NCI-H187 treated with DMSO at 0.1 percent for 48 hours (cell line): ENCODE measurements at regions not wholly inside any gene's neighbourhood (a gene's known extent, or its start where the extent isn't known, plus 50 kb on each side); places are given as distances from the start of the nearest gene placed in this dataset.

ENCODE experiments used
- DNase-seq: peaks from one replicate; lab custom pipeline; 2025; lab: John Stamatoyannopoulos, UW

GRCh38 chr6:28707387-28708282, 182.0 kb downstream of the GPX5 start:
- no peak for DNase-seq

DNA sequence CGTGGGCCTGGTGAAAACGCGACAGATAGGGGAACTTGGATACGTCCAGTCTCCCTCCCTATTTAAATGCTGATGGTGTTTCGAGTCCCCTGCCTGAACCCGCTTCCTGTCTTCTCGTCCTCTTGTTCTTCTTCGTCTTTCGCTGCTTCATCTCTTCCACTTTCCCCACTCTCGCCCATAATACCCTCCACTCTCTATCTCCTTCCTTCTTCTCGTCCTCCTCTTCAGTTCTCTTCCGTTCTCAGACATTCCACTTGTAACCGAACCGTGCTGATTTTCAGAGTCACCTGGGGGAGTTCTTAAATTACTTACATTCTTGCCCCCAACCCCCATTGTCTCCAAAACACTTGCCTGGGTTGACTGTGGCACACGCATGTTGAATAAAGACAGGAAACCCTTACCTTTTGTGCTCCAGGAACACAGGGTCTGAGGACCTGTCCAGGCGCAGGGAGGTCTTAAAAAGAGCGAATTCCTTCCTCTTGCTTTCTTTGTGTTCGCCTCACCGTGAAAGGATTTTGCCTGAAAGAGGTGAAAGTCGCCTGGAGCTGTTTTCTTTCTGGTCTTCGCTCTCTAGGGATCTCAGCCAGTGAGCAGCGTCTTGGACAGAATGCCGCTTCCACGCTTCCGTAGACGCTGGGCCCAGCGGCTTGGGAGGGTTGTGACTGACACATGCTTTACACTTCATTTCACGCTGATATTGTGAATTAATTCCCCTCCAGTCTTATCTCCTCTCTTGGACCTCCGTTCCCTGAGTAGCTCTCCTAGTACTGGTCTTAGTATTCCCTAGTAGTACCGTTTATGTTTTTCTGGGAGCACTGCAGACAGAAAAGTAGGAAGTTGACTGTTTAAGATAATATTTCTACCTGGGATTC, 184.0 kb downstream of the GPX5 start:
- DNase-seq, result no peak

DNA sequence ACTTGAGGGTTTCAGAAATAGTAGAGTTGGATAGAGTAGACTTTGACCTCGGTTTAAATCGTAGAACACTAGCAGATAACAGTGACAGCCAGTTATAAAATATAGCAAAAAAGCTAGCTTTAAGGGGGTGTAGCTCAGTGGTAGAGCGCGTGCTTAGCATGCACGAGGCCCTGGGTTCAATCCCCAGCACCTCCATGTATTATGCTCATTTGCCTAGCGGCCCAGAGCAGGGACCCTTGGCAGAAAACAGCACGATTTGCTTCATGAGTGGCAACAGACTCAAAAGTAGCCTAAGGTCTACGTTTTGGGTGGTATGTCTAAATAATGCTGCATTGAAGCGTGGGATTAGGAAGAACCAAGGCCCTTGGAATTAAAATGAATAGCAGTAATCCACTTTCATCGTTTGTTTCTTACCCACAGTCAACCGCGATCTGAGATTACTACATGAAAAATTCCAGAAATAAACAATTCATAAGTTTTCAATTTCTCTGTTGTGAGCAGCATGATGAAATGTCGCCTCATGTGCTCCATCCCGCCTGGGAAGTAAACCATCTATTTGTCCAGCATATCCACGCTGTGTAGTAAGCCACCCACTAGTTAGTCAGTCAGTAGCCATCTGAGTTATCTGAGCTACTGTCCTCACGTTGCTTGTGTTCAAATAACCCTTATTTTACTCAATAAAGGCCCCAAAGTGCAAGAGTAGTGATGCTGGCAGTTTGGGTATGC, 184.9 kb downstream of the GPX5 start:
- no peak for DNase-seq

DNA sequence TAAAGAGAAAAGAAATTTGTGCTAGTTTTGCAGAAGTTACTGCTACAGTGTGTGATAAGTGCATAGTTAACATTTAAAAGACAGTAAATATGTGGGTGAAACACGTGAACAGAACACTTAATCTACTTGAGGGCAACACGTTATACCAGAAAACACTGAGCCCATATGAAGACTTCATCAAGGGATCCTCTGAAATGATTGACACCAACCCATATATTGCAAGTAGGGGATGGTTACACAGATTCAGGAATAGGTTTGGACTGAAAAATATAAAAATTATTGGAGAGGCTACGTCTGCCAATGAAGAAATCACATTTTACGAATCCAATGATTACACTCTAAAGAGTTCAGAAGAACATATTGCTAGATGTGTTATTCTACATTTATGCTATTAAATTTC, 185.6 kb downstream of the GPX5 start:
- DNase-seq, result no peak

- DNase-seq, result no peak
Measured at GRCh38 chr6:28711788-28712341, 186.2 kb downstream of the GPX5 start.

- DNase-seq, result no peak
Measured at GRCh38 chr6:28712982-28713381, 187.3 kb downstream of the GPX5 start.

DNA sequence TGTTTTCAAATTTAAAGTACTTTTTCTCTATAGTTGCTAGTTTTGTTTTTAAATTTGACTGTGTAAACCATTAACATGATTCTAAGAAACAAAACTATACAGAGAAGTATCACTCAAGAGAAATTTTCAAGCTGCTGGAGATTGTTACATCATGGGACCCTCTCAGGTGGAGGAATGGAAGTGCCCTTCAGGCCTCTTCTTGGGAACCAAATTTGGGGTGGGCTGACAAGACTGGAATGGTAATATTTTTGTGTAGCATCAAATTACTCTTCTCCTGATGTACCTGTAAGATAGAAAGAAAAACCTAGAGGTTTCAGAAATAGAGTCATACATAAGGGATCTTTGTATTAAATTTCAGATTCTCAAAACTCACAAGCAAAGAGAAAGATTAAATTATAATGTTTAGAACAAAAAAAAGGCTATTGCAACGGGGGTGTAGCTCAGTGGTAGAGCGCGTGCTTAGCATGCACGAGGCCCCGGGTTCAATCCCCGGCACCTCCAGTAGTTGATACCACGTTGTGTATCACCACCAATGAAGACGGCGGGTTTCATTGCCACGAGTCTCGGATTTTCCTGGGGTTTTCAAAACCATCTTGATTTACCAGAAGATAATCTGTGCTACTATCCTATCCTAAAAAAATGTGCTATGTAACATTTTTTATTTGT, 193.7 kb downstream of the GPX5 start:
- no peak for DNase-seq

DNA sequence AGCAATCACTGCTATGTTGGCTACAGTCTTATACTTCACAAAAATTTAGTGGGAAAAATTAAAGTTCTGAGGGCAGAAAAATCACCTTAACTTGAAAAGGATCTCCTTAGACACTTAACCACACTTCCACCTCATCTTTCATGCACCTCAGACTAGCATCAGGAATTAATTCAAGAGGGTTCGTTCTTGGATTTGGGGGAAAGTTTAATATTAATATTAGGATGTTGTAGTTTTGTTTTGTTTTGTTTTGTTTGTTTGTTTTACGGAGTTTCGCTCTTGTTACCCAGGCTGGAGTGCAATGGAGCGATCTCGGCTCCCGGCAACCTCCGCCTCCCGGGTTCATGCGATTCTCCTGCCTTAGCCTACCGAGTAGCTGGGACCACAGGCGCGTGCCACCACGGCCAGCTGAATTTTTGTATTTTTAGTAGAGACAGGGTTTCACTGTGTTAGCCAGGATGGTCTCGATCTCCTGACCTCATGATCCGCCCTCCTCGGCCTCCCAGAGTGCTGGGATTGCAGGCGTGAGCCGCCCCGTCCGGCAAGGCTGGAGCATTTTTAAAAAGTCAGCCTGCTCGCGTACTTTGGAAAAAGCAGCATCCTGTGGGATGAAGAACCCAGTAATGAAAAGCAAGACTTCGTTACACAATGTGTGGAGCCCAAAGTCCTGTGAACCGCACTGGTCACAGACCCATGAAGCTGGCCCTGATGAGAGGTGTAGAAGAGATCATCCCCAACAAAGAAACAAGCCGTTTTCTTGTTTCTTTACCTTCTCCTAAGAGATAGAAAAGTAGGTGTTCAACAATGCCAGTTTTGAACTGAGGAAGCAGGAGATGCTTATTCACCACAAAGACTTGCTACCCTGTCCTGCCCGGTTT, 194.9 kb downstream of the GPX5 start:
- DNase-seq, result no peak

DNA sequence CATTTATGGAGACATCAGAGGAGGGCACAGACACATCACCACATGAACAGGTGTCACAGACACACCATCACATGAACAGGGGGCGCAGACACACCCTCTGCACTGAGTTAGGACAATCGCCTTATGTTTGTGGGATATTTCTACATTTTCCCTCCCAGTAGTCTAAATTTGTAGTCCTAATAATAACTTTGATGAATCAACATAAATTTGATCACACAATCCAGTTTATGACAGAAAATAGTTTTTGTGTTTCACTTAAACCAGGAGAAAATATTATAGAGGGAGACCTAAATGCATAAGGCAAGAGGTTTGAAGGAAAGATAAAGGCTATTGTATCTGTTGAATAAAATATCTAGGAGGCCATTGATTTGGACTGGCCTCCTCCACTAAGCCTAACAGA, 195.7 kb downstream of the GPX5 start:
- DNase-seq, result no peak

GRCh38 chr6:28724395-28724794, 198.7 kb downstream of the GPX5 start:
- no peak for DNase-seq

GRCh38 chr6:28725274-28725809, 198.4 kb downstream of the TRIM27 start:
- DNase-seq, result no peak

DNA sequence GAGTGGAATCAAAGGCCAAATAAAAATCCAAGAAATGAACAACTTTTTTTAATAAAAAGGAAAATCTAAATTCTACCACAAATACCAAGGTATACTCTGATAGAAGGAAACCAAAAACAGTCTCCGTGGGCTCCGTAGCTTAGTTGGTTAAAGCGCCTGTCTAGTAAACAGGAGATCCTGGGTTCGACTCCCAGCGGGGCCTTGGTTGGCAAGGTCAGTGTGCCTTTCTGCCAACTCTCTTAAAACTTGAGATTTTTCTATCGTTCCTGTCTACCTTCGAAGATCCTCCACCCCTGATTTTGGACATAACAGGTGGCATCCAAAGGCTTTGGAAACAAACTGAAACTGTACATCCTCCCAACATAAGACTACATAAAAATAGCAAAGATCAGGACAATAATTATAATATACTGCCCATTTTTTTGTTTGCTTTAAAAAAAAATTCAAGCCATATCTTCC, 197.9 kb downstream of the TRIM27 start:
- no peak for DNase-seq

DNA sequence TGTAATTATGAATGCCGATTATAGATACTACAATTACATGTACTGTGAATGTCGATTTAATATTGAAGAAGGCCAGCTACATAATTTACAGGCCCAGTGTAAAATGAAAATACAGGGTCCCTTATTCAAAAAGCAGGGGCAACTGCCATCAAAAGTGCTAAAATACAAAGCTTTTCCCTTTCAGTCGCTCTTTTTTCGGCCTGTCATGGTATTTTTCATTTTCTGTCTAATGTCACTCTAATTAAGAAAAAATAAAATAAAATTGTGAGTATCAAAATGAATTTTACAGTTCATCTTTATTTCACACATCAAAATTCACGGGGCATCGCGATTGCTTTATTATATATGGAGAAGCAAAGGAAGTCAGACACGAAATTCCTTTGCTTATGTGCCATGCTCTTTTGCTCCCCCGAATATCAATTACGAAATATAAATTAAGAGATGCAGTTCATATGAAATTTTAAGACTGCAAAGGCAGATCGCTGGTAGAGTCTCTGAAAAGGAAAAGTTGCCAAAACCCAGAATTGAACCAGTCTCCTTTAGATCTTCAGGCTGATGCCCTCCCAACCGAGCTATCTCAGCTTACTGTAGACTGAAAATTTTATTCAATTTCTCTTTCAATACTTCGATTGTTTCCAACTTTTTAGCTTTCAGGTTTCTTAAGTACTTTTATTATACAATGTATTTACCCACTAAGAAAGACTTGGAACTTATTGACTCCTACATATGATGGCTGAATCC, 197.0 kb downstream of the TRIM27 start:
- no peak for DNase-seq

GRCh38 chr6:28727559-28728211, 196.1 kb downstream of the TRIM27 start:
- no peak for DNase-seq

DNA sequence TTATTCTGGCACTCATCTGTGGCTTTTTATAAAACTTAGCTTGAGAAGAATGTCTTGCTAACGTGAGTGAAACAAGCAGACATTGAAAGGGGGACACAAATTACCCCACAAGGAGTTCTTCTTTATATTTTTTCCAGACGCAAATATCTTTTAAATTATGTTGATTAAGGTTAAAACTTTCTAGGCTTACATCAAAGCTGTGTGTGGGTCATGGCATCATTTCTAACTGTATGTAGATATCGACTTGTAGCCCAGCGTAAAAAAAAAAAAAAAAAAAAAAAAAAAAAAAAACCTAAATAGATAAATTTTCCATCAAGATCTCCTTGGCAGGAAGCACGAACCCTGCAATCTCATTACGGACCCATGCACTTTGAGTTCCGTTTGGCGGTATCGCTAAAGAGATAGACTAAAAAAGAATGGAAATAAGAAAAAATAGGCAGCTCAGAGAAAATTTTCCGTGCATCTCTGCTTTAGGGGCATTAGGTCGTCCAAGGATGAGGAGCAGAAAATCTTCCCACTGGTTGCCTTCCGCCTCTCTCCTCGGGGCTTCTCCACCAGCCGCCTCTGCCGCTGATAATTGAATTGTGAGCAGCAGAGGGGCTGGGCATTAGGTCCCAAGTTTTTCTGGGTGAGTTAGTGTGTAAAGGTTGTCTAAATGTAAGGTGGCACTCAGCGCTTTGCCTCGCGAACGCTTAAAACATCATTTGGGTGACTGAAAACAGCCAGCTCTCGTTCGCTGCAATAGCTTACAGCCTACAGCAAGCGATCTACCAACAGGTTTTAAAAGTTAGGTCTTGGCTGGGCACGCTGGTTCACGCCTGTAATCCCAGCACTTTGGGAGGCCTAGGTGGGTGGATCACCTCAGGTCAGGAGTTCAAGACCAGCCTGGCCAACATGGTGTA, 194.0 kb downstream of the TRIM27 start:
- DNase-seq, result no peak

- DNase-seq, result no peak
Measured at GRCh38 chr6:28732052-28732451, 191.7 kb downstream of the TRIM27 start.

- DNase-seq, result no peak
Measured at GRCh38 chr6:28734443-28734959, 189.3 kb downstream of the TRIM27 start.

GRCh38 chr6:28736121-28736520, 187.7 kb downstream of the TRIM27 start:
- DNase-seq, result no peak
